ENCODE measurements at regions not wholly inside any gene's neighbourhood (a gene's known extent, or its start where the extent isn't known, plus 50 kb on each side); places are given as distances from the start of the nearest gene placed in this dataset.

- DNase-seq (ENCODE audit: low spot score) (no peak), FAIRE-seq (no peak)
These were observed 718.9 kb downstream of the ARAP2 start for GRCh38 chr4:35525192-35525978.

- no peak for FAIRE-seq
- DNase-seq (ENCODE audit: low spot score), result no peak
These were observed 717.9 kb downstream of the ARAP2 start for GRCh38 chr4:35526456-35526855.

GRCh38 chr4:35534962-35535361 is 709.4 kb downstream of the ARAP2 start:
- DNase-seq (ENCODE audit: low spot score) (no peak), FAIRE-seq (no peak)

- DNase-seq (ENCODE audit: low spot score) (no peak), FAIRE-seq (no peak)
These were observed 705.5 kb downstream of the ARAP2 start for GRCh38 chr4:35538807-35539206.

- FAIRE-seq (no peak), DNase-seq (ENCODE audit: low spot score) (no peak)
These were observed 704.8 kb downstream of the ARAP2 start for GRCh38 chr4:35539404-35540055.

GRCh38 chr4:35541146-35541887 is 703.0 kb downstream of the ARAP2 start:
- FAIRE-seq (no peak), DNase-seq (ENCODE audit: low spot score) (no peak)

- FAIRE-seq, result no peak
These were observed 702.5 kb downstream of the ARAP2 start for GRCh38 chr4:35541888-35542213.

GRCh38 chr4:35548921-35549320 is 695.4 kb downstream of the ARAP2 start:
- FAIRE-seq (no peak), DNase-seq (ENCODE audit: low spot score) (no peak)

More at GRCh38 chr4:35541888-35542213, 702.5 kb downstream of the ARAP2 start:
- DNase-seq (ENCODE audit: low spot score), result no peak

GRCh38 chr4:35556387-35556786 is 687.9 kb downstream of the ARAP2 start:
- DNase-seq (ENCODE audit: low spot score) (peak; percentile 20), FAIRE-seq (no peak)

- DNase-seq (ENCODE audit: low spot score) (no peak), FAIRE-seq (no peak)
These were observed 684.6 kb downstream of the ARAP2 start for GRCh38 chr4:35559559-35560365.

GRCh38 chr4:35562861-35563260 is 681.5 kb downstream of the ARAP2 start:
- FAIRE-seq (no peak), DNase-seq (ENCODE audit: low spot score) (no peak)

- DNase-seq (ENCODE audit: low spot score), result no peak
- no peak for FAIRE-seq
These were observed 678.7 kb downstream of the ARAP2 start for GRCh38 chr4:35565640-35566039.

GRCh38 chr4:35591035-35591434 is 653.3 kb downstream of the ARAP2 start:
- DNase-seq (ENCODE audit: low spot score) (no peak), FAIRE-seq (no peak)

GRCh38 chr4:35604252-35604651 is 640.1 kb downstream of the ARAP2 start:
- FAIRE-seq (no peak), DNase-seq (ENCODE audit: low spot score) (no peak)

GRCh38 chr4:35604724-35605123 is 639.6 kb downstream of the ARAP2 start:
- no peak for DNase-seq (ENCODE audit: low spot score)
- no peak for FAIRE-seq

- no peak for DNase-seq (ENCODE audit: low spot score)
- FAIRE-seq, result no peak
These were observed 636.1 kb downstream of the ARAP2 start for GRCh38 chr4:35608205-35608604.

GRCh38 chr4:35614120-35614519 is 630.2 kb downstream of the ARAP2 start:
- FAIRE-seq (no peak), DNase-seq (ENCODE audit: low spot score) (no peak)

GRCh38 chr4:35639929-35640328 is 604.4 kb downstream of the ARAP2 start:
- DNase-seq (ENCODE audit: low spot score) (no peak), FAIRE-seq (no peak)

- DNase-seq (ENCODE audit: low spot score), result no peak
- no peak for FAIRE-seq
These were observed 600.7 kb downstream of the ARAP2 start for GRCh38 chr4:35643661-35644060.

- no peak for DNase-seq (ENCODE audit: low spot score)
- FAIRE-seq, result no peak
These were observed 599.7 kb downstream of the ARAP2 start for GRCh38 chr4:35644591-35644990.

GRCh38 chr4:35649011-35649410 is 595.3 kb downstream of the ARAP2 start:
- DNase-seq (ENCODE audit: low spot score), result no peak
- FAIRE-seq, result no peak

- DNase-seq (ENCODE audit: low spot score), result no peak
These were observed 594.5 kb downstream of the ARAP2 start for GRCh38 chr4:35649778-35650177.

More at GRCh38 chr4:35649778-35650177, 594.5 kb downstream of the ARAP2 start:
- no peak for FAIRE-seq
